ENCODE measurements at regions not wholly inside any gene's neighbourhood (a gene's known extent, or its start where the extent isn't known, plus 50 kb on each side); places are given as distances from the start of the nearest gene placed in this dataset.

- H3K27ac ChIP-seq, result no peak overlapping the region
- no peaks in the 10 kb centered on the region for H3K27me3 ChIP-seq
- H3K4me3 ChIP-seq, result no peak overlapping the region
- no peak for TF ChIP-seq POLR2A (IDR thresholded peaks at IDR 0.05)
- TF ChIP-seq CTCF (IDR thresholded peaks at IDR 0.05), result no peak
- no peak for TF ChIP-seq POLR2AphosphoS5 (IDR thresholded peaks at IDR 0.05; ENCODE audit: insufficient read depth in 1 of 2, low read depth in 1 of 2)
- intact Hi-C loops (cut with DNase I), result no loop called here
- DNase-seq (ENCODE audit: extremely low spot score in 2 of 2), result no peak
- H3K9me3 ChIP-seq, result no peaks in the 10 kb centered on the region
- no peaks in the 10 kb centered on the region for H3K36me3 ChIP-seq
- no peaks in the 10 kb centered on the region for H3K4me1 ChIP-seq
Observed at GRCh38 chr5:5077236-5077635, 62.9 kb upstream of the ADAMTS16 start.

GRCh38 chr5:5078009-5078897 is 61.9 kb upstream of the ADAMTS16 start:
- Histone ChIP-seq H3K9me3 (no peaks in the 10 kb centered on the region), H3K4me1 (no peaks in the 10 kb centered on the region), H3K27me3 (no peaks in the 10 kb centered on the region), H3K4me3 (no peak overlapping the region), H3K27ac (no peak overlapping the region), H3K36me3 (no peaks in the 10 kb centered on the region)
- no peak for TF ChIP-seq POLR2AphosphoS5 (IDR thresholded peaks at IDR 0.05; ENCODE audit: insufficient read depth in 1 of 2, low read depth in 1 of 2)
- no peak for TF ChIP-seq POLR2A (IDR thresholded peaks at IDR 0.05)
- no peak for TF ChIP-seq CTCF (IDR thresholded peaks at IDR 0.05)
- no peak for DNase-seq (ENCODE audit: extremely low spot score in 2 of 2)
- intact Hi-C loops (cut with DNase I), result no loop called here

DNA sequence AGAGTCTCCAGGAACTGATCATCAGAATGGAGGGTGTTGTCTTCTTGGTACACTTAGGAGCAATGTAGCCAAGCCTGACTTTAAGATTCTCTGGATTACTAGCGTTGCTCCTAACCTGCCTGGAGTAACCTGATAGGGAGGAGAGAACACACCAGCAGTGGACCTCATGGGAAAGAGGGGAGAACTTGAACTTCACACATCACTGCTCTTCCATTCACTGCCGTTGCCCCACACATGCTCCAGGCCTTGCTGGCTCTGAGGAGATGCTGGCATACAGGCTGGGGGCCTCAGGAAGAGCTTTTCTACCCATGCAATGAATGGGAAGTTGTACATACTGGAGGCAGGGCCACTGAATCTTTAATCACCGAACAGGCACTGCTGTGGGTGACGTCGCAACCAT is 60.3 kb upstream of the ADAMTS16 start:
- DNase-seq (ENCODE audit: extremely low spot score in 2 of 2), result no peak
- Histone ChIP-seq H3K27ac (no peak overlapping the region), H3K4me1 (no peaks in the 10 kb centered on the region), H3K27me3 (no peaks in the 10 kb centered on the region), H3K9me3 (no peaks in the 10 kb centered on the region), H3K4me3 (no peak overlapping the region), H3K36me3 (no peaks in the 10 kb centered on the region)
- intact Hi-C loops (cut with DNase I), result no loop called here
- TF ChIP-seq POLR2AphosphoS5 (IDR thresholded peaks at IDR 0.05; ENCODE audit: insufficient read depth in 1 of 2, low read depth in 1 of 2) (no peak), POLR2A (IDR thresholded peaks at IDR 0.05) (no peak), CTCF (IDR thresholded peaks at IDR 0.05) (no peak)

- Histone ChIP-seq H3K36me3 (no peaks in the 10 kb centered on the region), H3K4me3 (no peak overlapping the region), H3K27ac (no peak overlapping the region), H3K27me3 (no peaks in the 10 kb centered on the region), H3K9me3 (no peaks in the 10 kb centered on the region), H3K4me1 (no peaks in the 10 kb centered on the region)
- no peak for TF ChIP-seq POLR2AphosphoS5 (IDR thresholded peaks at IDR 0.05; ENCODE audit: insufficient read depth in 1 of 2, low read depth in 1 of 2)
- TF ChIP-seq POLR2A (IDR thresholded peaks at IDR 0.05), result no peak
- TF ChIP-seq CTCF (IDR thresholded peaks at IDR 0.05), result no peak
- no peak for DNase-seq (ENCODE audit: extremely low spot score in 2 of 2)
- intact Hi-C loops (cut with DNase I), result no loop called here
Observed at GRCh38 chr5:5080790-5081189, 59.3 kb upstream of the ADAMTS16 start.

DNA sequence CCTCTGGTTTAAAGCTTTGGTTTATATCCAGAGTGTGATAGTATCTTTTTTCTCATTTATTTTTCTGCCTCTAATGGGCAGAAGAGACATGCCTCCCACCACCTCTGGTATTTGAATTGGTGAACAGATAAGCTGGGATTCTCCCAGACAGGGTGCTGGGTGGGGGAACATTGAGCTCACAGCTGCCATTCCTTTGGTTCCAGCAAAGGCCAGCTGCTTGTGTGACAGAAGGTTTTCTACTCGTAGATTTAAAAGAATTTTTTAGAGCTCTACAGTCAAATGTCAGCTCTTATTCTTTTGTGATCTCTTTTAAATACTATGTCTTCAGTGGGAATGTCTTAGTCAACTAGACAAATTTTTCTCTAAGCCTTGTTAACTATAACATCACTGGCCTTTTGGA is 54.7 kb upstream of the ADAMTS16 start:
- Histone ChIP-seq H3K4me1 (no peaks in the 10 kb centered on the region), H3K36me3 (no peaks in the 10 kb centered on the region), H3K27me3 (no peaks in the 10 kb centered on the region), H3K9me3 (no peaks in the 10 kb centered on the region), H3K27ac (no peak overlapping the region), H3K4me3 (no peak overlapping the region)
- no peak for DNase-seq (ENCODE audit: extremely low spot score in 2 of 2)
- intact Hi-C loops (cut with DNase I), result no loop called here
- no peak for TF ChIP-seq POLR2A (IDR thresholded peaks at IDR 0.05)
- no peak for TF ChIP-seq CTCF (IDR thresholded peaks at IDR 0.05)
- TF ChIP-seq POLR2AphosphoS5 (IDR thresholded peaks at IDR 0.05; ENCODE audit: insufficient read depth in 1 of 2, low read depth in 1 of 2), result no peak
